Endothelial cell of umbilical vein (primary cell): ENCODE measurements at regions not wholly inside any gene's neighbourhood (a gene's known extent, or its start where the extent isn't known, plus 50 kb on each side); places are given as distances from the start of the nearest gene placed in this dataset.

Experiments used
- BruUV-seq: library from RNA; stranded (reverse); fragments of 400-500 nt; replicated peaks from 2 replicates; lab custom pipeline; 2021; lab: Mats Ljungman, UMichigan
- CTCF ChIA-PET: fragments of 300-600, 350-600 bp; sonication (Branson Sonifier 250); formaldehyde crosslinking; loops from one replicate; lab custom pipeline; 2021; ENCODE audit warnings: antibody characterized with exemption, inconsistent platforms; lab: Charles Lee
- POLR2A ChIA-PET: fragments of 300-600, 350-600 bp; sonication (Branson Sonifier 250); formaldehyde crosslinking; loops from one replicate; lab custom pipeline; 2021; ENCODE audit warnings: antibody characterized with exemption, inconsistent platforms; lab: Charles Lee
- DNase-seq: peaks from one replicate; pipeline ENCODE4 v3.0.0-alpha.2; 2011; ENCODE audit warnings: low read depth, low spot score
- FAIRE-seq: peaks from 2 replicates; lab custom pipeline; 2011; peaks lifted over from hg19 to GRCh38; lab: Jason Lieb, UNC
- H2AFZ ChIP-seq: 2 replicates; pipeline ENCODE4 v1.6.0; 2012; ENCODE audit warnings: low read depth, low read length, control low read depth, inconsistent platforms
- H3K27ac ChIP-seq: 2 replicates; pipeline ENCODE4 v1.5.1; 2011; ENCODE audit warnings: low read depth, mild to moderate bottlenecking, control low read depth, low read length, moderate library complexity; ENCODE audit not compliant: insufficient read depth
- H3K27me3 ChIP-seq, 2 experiments: 2 replicates each; pipeline versions ENCODE4 v1.6.0 to v1.6.1; 2011; ENCODE audit warnings: low read length in 2 of 2, mixed read lengths in 1 of 2; ENCODE audit not compliant: control insufficient read depth in 2 of 2, insufficient read depth in 2 of 2
- H3K36me3 ChIP-seq, 2 experiments: 2 replicates in 1 of 2; 3 replicates in 1 of 2; pipeline ENCODE4 v1.5.1; 2011; ENCODE audit warnings: low read length in 2 of 2, mild to moderate bottlenecking in 1 of 2, moderate library complexity in 1 of 2; ENCODE audit not compliant: control insufficient read depth in 2 of 2, insufficient read depth in 2 of 2; ENCODE audit errors: extremely low read depth in 1 of 2
- H3K4me1 ChIP-seq: 3 replicates; pipeline ENCODE4 v1.5.1; 2011; ENCODE audit warnings: mild to moderate bottlenecking, low read length; ENCODE audit not compliant: control insufficient read depth, insufficient read depth; ENCODE audit errors: extremely low read depth
- H3K4me2 ChIP-seq: 2 replicates; pipeline ENCODE4 v1.6.1; 2011; ENCODE audit warnings: low read length, control low read depth, mixed read lengths; ENCODE audit not compliant: insufficient read depth
- H3K4me3 ChIP-seq, 3 experiments: fragments of 200-600 bp in 1 of 3; sonication (generic), shearing (Covaris generic) in 1 of 3; replicated peaks in 1 of 3; 2 replicates each; pipeline ENCODE4 v1.5.1; 2011 to 2016; ENCODE audit warnings: control low read depth in 3 of 3, low read length in 3 of 3, mild to moderate bottlenecking in 2 of 3, inconsistent platforms in 1 of 3, low read depth in 1 of 3, moderate library complexity in 1 of 3; ENCODE audit not compliant: insufficient read depth in 1 of 3
- H3K79me2 ChIP-seq: 2 replicates; pipeline ENCODE4 v1.6.0; 2012; ENCODE audit warnings: low read length, inconsistent platforms; ENCODE audit not compliant: control insufficient read depth, insufficient read depth
- H3K9ac ChIP-seq: replicated peaks from 2 replicates; pipeline ENCODE3; 2011; ENCODE audit warnings: low read length, control low read depth; ENCODE audit not compliant: insufficient read depth; ENCODE audit errors: extremely low read depth
- H3K9me1 ChIP-seq: replicated peaks from 3 replicates; pipeline ENCODE4 v1.6.0; 2011; ENCODE audit warnings: mild to moderate bottlenecking, low read length; ENCODE audit not compliant: control insufficient read depth, insufficient read depth; ENCODE audit errors: extremely low read depth
- H3K9me3 ChIP-seq: replicated peaks from 2 replicates; pipeline ENCODE4 v1.5.1; 2012; ENCODE audit warnings: low read length, inconsistent platforms; ENCODE audit not compliant: control insufficient read depth, insufficient read depth
- H4K20me1 ChIP-seq: replicated peaks from 2 replicates; pipeline ENCODE3; 2011; ENCODE audit warnings: mild to moderate bottlenecking, low read length; ENCODE audit not compliant: control insufficient read depth, insufficient read depth; ENCODE audit errors: extremely low read depth
- CTCF ChIP-seq, 2 donors: IDR thresholded peaks; 1 replicate in 1 of 2; 2 replicates in 1 of 2; pipeline ENCODE4 v1.5.1; 2011; ENCODE audit warnings: low read length in 2 of 2, mild to moderate bottlenecking in 2 of 2, moderate library complexity in 2 of 2, control low read depth in 1 of 2, inconsistent platforms in 1 of 2, low read depth in 1 of 2; ENCODE audit not compliant: insufficient read depth in 1 of 2; ENCODE audit errors: extremely low read depth in 1 of 2
- EZH2 ChIP-seq: IDR thresholded peaks from 2 replicates; pipeline ENCODE4 v1.6.1; 2012; ENCODE audit warnings: borderline replicate concordance, low read depth, mild to moderate bottlenecking, moderate library complexity, low read length, inconsistent platforms; ENCODE audit not compliant: severe bottlenecking
- FOS ChIP-seq: IDR thresholded peaks from 2 replicates; pipeline ENCODE4 v1.6.1; 2011; ENCODE audit warnings: mild to moderate bottlenecking, low read length, moderate library complexity, borderline replicate concordance; ENCODE audit not compliant: insufficient read depth
- GATA2 ChIP-seq: IDR thresholded peaks from 2 replicates; pipeline ENCODE4 v1.7.0; 2011; ENCODE audit warnings: low read depth, mild to moderate bottlenecking, moderate library complexity, mixed read lengths, low read length; ENCODE audit not compliant: insufficient read length, insufficient read depth
- JUN ChIP-seq: IDR thresholded peaks from 2 replicates; pipeline ENCODE4 v1.6.1; 2011; ENCODE audit warnings: borderline replicate concordance, low read depth; ENCODE audit not compliant: insufficient read length, insufficient read depth
- MAX ChIP-seq: IDR thresholded peaks from 2 replicates; pipeline ENCODE4 v1.6.1; 2011; ENCODE audit not compliant: insufficient read depth, insufficient read length
- MYC ChIP-seq: IDR thresholded peaks from one replicate; pipeline ENCODE4 v1.6.1; 2011; ENCODE audit warnings: mild to moderate bottlenecking, low read depth, low read length
- POLR2A ChIP-seq: IDR thresholded peaks from 2 replicates; pipeline ENCODE4 v1.6.1; 2012; ENCODE audit warnings: low read depth, mild to moderate bottlenecking, control low read depth, low read length
- POLR2AphosphoS5 ChIP-seq: IDR thresholded peaks from 2 replicates; pipeline ENCODE4 v1.6.1; 2012; ENCODE audit warnings: low read depth, mild to moderate bottlenecking, control low read depth, low read length, moderate library complexity; ENCODE audit not compliant: insufficient read depth
- dilution Hi-C: fragments of 300-500 bp; cut with MboI; formaldehyde crosslinking; loops from one replicate; pipeline ENCODE4 v1.15.0; 2019; ENCODE audit warnings: low sequenced_read_pairs; ENCODE audit not compliant: extremely low pct_ligation_motif_present
- intact Hi-C: fragments of 100-400 bp; cut with micrococcal nuclease; formaldehyde crosslinking; loops from one replicate; pipeline ENCODE4 v1.10.0; 2022

GRCh38 chr4:14293582-14293981 lies 666.1 kb upstream of the BOD1L1 start:
- Histone ChIP-seq H3K4me2 (no peak overlapping the region), H2AFZ (no peak overlapping the region), H3K4me3 (no peak overlapping the region), H3K9me1 (no peaks in the 10 kb centered on the region), H4K20me1 (no peaks in the 10 kb centered on the region), H3K27me3 (no peaks in the 10 kb centered on the region), H3K4me1 (no peaks in the 10 kb centered on the region), H3K36me3 (no peaks in the 10 kb centered on the region), H3K27ac (no peak overlapping the region), H3K79me2 (no peaks in the 10 kb centered on the region), H3K9ac (no peak overlapping the region), H3K9me3 (no peaks in the 10 kb centered on the region)
- intact Hi-C loops, result no loop called here
- POLR2A ChIA-PET, result no interaction called here
- TF ChIP-seq FOS (no peak), CTCF (IDR thresholded peaks at IDR 0.05; ENCODE audit: extremely low read depth in 1 of 2, insufficient read depth in 1 of 2, low read depth in 1 of 2, low read length in 2 of 2) (no peak), JUN (no peak), POLR2AphosphoS5 (no peak), GATA2 (no peak), MAX (no peak)
- CTCF ChIA-PET, result no interaction called here
- no peak for DNase-seq
- no peak for FAIRE-seq
- no TSS peak for BruUV-seq
- dilution Hi-C loops, result no loop called here

- no peaks in the 10 kb centered on the region for H3K36me3 ChIP-seq
- H3K9ac ChIP-seq, result no peak overlapping the region
- intact Hi-C loops (no loop called here), dilution Hi-C loops (no loop called here)
- H2AFZ ChIP-seq, result no peak overlapping the region
- POLR2A ChIA-PET, result no interaction called here
- H3K4me2 ChIP-seq, result no peak overlapping the region
- H3K27ac ChIP-seq, result no peak overlapping the region
- H4K20me1 ChIP-seq, result no peaks in the 10 kb centered on the region
- no TSS peak for BruUV-seq
- no peaks in the 10 kb centered on the region for H3K9me1 ChIP-seq
- CTCF ChIA-PET, result no interaction called here
- no peaks in the 10 kb centered on the region for H3K79me2 ChIP-seq
- no peak for FAIRE-seq
- DNase-seq, result no peak
- no peaks in the 10 kb centered on the region for H3K27me3 ChIP-seq
- H3K4me1 ChIP-seq, result no peaks in the 10 kb centered on the region
- no peak overlapping the region for H3K4me3 ChIP-seq
- no peaks in the 10 kb centered on the region for H3K9me3 ChIP-seq
- TF ChIP-seq JUN (no peak), MAX (no peak), EZH2 (no peak), POLR2A (no peak), GATA2 (no peak), MYC (no peak), POLR2AphosphoS5 (no peak), FOS (no peak), CTCF (IDR thresholded peaks at IDR 0.05; ENCODE audit: extremely low read depth in 1 of 2, insufficient read depth in 1 of 2, low read depth in 1 of 2, low read length in 2 of 2) (no peak)
These were observed 667.1 kb upstream of the BOD1L1 start for GRCh38 chr4:14294611-14295010.
